GM18511 (cell line): ENCODE measurements at regions not wholly inside any gene's neighbourhood (a gene's known extent, or its start where the extent isn't known, plus 50 kb on each side); places are given as distances from the start of the nearest gene placed in this dataset.
"Not testable (repeated sequence)": the region's sequence is repeated elsewhere in the genome, so short reads cannot be mapped to it uniquely, and the experiment has no call there.

Experiments used
- ATAC-seq: cut with Tn5 transposase; IDR thresholded peaks from one replicate; pipeline ENCODE4 v1.9.1; 2021; ENCODE audit warnings: mild to moderate bottlenecking, moderate library complexity; ENCODE audit not compliant: unreplicated experiment

DNA sequence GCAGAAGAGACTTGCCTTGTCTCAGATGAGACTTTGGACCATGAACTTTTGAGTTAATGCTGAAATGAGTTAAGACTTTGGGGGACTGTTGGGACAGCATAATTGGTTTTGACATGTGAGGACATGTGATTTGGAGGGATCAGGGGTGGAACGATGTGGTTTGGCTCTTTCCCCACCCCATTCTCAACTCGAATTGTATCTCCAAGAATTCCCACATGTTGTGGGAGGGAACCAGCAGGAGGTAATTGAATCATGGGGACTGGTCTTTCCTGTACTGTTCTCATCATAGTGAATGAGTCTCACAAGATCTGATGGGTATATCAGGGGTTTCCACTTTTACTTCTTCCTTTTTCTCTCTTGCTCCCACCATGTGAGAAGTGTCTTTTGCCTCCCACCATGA lies 229.7 kb upstream of the KCND2 start:
- no peak for ATAC-seq

DNA sequence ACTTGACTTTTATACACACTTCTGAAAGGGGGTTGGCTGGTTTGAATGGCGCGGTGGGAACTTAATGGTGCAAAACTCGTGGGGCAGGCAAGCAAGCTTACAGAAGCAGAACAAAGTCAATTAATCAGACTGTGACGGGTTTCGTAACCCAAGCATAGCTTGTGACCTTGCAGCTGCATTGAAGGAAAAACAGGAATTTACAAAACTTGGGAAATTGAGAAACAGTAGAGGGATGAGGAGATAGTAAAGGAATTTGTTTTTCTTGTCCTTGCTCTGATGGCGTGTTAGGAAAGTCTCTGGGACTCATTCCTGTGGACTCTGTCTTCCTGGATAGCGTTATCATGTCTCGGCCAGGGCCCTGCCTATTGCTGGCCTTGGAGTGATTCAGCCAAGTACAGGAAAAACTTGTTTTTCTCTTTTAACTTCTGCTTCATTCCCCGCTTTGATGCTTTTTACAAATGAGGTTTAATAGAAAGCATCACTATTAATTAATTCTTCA lies 220.0 kb upstream of the KCND2 start:
- no peak for ATAC-seq

DNA sequence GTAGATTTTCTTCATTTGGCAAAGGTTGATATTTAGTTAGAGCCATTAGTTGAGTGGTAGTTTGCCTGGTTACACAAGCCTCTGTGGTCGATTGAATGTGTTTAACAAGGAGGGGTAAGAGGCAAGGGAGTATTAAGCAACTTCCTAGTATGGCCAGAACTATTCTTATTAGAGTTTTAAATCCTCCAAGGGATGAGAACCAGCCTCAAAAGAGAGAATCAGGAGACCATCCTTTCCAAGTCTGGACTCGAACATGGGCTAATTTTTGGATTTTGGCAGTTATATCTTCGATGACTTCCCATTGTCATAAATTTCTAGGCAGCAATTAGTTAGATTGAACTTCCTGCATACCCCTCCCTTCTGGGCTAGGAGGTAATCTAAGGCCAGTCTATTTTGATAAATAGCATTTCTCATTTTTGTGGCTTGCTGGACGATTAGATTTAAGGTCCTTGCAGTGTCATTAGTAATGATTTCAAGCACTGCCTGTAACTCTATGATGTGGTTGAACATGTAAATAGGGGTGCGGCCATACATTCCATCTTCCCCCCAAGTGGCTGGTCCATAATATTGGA lies 219.5 kb upstream of the KCND2 start:
- no peak for ATAC-seq

DNA sequence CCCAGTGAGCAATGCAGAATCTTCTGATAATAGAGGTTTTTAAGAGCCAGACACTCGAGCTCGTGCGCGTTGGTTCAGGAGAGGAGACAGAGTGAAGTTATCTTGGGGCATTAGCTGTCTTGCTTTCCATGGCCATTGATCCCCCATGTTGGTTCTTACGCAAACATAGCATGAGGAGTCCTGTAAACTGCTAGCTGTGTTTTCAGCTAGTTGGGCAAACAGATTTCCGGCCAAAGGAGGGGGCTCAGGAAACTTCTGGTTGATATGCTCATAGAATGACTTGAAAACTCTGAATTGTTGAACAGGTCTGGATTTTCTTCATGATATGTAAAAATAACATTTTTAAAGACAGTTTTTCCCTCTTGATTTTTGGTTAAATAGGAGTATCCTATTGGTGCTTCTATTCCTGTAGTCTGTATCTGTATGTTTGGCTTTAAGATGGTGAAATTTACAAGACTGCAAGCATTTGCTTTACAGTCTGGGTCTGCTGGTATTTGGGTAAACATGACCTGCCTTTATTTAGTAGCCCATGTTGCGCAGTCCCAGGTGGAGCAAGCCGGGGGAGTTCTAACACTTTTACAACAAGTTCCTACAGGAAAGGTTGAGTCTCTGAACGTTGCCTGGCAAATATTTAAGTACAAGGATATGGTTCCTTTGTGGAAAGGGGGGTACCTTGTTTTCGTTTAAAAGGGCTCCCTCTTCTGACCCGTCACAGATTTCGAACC lies 218.4 kb upstream of the KCND2 start:
- ATAC-seq = no peak

DNA sequence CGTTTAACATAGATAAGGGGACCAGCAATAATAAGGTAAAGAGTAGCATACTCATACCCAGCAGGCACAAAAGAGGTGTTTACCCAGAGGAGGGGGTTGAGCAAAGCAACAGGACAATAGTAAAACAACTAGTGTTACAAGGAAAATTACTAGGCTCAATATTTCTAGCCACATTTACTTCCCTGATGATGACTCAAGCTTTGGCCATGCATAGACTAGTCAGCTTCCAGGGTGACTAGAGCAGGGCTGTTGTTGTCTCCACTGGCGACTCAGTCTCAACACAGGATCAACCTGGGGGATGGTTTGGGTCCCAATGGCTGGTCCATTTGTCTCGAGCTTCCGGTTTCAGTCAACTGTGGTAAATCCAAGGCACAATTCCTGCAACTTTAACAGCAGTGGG lies 217.7 kb upstream of the KCND2 start:
- no peak for ATAC-seq

DNA sequence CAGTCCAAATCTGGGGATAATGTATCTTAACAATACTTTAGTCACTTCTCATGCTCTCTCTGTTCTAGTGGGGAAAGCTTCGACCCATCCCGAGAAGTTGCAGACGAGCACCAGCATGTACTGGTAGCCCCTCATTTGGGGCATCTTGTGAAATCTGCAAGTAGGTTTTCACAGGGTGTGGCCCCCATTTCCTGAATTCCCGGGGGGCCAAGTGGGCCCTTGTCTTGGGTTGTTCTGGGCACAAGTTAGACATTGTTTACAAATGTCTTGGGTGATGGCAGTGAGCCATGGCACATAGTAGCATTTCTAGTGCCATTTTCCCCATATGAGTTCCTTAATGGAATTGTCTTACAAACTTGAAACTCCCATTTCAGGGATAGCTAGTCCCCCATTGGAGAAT lies 216.7 kb upstream of the KCND2 start:
- no peak for ATAC-seq

DNA sequence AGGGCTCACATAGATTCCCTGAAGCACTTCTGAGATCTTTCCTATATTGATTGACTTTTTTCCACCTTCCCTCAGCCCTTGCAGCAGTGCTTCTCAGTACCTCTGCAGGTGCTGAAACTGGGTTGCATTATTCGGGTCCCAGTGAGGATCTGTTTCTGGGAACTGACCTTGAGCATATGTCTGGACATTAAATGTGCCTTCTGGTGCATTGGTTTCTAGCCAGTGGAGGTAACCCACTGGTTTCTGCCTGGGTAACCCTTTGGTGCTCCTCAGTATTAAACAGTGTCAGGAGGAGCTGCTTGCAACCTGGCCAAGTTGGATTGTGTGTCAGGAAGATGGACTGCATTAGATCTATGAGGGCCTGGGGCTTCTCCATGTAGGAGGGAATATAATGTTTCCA lies 213.3 kb upstream of the KCND2 start:
- no peak for ATAC-seq

DNA sequence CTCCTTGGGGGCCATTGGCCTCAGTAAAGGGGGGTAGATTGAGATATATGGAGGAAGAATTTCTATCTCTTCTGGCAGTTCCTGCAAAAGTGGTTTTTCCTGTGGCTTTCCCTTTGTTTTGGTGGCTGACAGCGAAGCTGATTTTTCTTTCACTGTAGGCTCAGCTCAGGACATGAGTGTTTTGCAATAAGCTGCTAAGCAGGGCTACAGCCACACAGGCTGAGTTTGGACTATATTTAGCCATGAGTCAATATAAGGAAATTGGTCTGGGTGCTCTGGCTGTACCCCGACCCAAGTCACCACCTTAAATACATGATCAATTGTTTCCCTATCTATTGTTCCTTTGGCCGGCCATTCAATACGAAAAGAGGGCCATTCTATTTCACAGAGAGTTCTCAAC lies 212.7 kb upstream of the KCND2 start:
- ATAC-seq = no peak

DNA sequence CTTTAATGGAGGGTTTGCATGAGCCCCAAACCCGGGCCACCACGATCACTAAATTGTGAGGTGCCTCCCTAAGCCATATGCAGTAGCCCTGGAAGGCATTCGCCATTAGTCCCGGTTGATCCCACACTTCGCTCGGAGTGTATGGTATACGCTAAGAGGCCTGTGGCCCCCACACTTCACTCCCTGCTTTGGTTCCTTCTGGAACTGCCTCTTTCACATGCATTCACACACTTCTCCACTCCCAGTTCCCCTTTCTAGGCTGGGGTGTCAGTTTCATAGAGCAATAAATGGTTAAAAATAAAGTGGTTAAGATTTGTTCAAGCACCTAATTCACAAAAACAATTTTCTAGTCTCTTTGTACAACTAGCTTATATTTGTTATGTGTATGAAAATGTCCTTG lies 212.1 kb upstream of the KCND2 start:
- peak; percentile 57 for ATAC-seq

DNA sequence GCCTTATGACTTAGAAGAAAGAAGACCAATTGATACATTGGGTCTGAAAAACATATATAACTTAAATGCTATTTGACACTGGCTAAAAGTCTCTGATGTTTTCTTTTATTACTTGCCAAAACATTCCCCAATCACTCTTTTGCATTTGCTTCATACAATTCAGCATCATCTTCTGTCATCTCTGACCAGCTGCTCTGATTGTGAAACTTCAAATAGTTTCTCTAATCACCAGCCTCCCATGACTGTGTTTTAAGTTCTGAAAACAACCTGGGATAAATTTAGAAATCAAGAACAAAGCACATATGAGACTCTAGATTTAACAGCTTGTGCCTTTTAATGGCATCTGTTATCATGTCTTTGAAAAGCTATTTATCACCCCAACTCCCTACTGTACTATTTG lies 208.4 kb upstream of the KCND2 start:
- ATAC-seq = peak; percentile 77

DNA sequence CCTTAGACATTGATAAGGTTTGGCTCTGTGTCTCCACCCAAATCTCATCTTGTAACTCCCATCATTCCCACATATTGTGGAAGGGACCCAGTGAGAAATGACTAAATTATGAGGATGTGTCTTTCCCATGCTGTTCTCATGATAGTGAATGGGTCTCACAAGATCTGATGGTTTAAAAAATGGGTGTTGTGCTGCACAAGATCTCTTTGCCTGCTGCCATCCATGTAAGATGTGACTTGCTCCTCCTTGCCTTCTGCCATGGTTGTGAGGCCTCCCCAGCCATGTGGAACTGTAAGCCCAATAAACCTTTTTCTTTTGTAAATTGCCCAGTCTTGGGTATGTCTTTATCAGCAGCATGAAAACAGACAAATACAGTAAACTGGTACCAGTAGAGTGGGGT lies 206.1 kb upstream of the KCND2 start:
- ATAC-seq = not testable (repeated sequence)

DNA sequence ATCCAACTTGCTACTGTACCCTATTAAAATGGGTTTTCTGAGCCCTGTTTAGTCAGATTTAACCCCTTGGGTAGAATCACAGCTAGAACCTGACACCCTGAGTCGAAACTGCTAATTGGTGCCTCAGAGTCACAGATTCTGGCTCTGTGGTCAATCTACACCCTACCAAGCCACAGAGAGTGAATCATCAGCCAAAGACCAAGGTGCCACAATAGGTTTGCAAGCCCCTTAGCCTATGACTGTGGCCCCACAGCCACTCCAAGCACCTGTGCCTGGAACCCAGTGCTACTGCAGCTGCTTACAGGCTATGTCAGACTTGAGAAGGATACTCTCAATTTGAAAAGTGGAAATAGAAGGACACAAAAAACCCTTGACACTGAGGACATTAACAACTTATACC lies 202.8 kb upstream of the KCND2 start:
- ATAC-seq = peak; percentile 71

DNA sequence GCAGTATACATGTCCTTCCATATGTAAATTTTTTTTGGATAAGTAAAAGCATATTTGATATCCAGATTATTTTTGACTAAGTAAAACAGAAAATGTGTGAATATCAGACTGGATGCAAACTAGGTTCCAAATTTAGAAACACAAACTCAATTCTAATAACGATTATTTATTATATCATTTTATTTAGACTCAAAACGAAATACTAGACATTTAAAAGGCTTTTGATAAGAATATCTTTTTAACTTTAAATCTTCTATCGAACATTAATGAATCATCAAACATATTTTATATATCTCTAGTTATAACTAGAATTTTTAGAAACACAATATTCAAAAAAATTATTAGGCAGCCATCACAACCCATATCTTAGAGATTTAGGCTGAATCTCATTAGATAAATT lies 195.2 kb upstream of the KCND2 start:
- ATAC-seq = no peak

DNA sequence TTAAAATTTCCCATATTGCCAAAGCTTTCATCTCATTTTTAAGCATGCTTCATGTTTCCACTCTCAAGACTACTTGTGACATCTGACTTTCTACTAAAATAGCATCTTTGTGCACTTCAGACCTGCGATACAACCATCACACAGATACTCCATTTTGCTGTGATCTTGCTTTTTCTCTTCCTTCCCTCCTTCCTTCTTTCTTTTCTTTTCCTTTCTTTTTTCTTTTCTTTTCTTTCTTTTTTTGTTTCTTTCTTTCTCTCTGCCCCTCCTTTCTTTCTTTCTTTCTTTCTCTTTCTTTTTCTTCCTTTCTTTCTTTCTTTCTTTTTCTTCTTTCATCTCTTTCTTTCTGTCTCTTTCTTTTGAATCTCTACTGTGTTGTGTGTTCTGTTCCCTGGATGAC lies 194.0 kb upstream of the KCND2 start:
- no peak for ATAC-seq

DNA sequence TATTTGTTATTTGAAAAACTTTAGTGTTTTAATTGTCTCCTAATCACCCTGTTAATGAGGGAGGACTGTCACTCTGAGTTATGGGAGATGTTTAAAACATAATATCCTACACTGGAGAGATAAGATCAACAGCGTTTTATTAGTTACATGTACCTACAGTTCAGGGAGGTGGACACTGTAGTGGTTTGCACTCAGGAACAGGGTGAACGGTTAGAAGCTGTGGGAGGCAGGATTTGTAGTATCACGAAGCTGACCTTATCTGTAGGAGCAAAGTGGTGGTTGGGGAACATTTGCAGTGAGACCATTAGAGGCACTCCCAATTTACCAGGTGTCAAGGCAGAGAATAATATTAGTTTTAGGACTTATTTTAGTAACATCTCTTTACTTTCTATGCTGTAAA lies 193.3 kb upstream of the KCND2 start:
- no peak for ATAC-seq

DNA sequence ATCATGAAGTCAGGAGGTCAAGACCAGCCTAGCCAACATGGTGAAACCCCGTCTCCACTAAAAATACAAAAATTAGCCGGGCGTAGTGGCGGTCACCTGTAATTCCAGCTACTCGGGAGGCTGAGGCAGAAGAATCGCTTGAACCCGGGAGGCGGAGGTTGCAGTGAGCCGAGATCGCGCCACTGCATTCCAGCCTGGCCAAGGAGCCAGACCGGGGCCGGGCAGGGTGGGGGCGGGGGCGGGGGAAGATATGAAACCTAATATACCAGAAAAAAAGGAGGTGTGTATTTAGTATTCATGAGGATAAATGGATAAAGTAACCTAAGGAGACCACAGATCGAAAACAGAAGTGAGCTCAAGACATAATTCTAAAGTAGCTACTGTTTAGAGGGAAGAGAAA lies 186.5 kb upstream of the KCND2 start:
- not testable (repeated sequence) for ATAC-seq

DNA sequence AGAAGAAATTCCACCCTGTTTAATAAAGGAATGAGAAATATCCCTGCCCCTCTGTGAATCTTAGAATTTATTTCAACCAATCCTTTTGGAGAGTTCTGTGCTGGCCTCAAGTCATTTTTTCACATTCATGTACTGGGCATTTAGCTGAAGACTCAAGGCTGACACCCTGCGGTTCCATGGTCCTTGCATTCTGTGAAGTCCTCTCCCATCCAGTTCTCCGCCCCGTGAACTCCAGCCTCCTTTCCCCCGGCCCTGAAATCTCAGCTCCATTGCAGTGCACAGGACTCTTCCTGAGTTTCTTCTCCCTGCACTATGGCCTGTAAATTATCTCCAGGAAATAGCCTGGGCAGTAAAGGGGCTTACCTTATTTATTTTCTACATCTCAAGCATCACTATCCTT lies 183.0 kb upstream of the KCND2 start:
- ATAC-seq = no peak

DNA sequence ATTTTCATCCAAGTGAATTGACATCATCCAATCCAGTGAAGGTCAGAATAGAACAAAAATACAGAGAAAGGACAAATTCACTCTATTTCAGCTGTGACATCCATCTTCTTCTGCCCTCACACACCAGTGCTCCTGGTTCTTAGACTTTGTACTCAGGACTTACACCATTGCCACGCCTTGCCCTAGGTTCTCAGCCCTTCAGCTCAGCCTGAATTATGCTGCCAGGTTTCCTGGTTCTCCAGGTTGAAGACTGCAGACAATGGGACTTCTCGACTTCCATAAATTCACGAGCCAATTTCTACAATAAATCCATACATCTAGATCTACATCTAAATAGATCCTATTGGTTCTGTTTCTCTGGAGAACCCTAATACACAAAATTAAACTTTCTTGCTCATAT lies 181.2 kb upstream of the KCND2 start:
- no peak for ATAC-seq

DNA sequence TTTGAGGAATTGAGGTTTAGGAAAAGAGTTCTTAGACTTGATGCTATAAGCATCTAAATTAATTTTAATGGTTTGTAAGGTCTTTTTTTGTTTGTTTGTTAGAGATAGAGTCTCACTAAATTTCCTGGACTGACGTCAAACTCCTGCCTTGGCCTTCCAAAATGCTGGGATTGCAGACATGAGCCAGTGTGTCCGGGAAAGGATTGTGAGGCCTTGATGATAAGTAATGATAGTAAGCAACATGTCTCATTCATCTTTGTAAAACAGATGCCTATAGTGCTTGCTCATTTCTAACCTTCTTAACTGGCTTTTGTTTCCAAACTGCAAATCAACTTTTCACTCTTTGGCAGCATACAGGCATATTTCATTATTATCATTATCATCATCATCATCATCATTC lies 176.0 kb upstream of the KCND2 start:
- no peak for ATAC-seq

DNA sequence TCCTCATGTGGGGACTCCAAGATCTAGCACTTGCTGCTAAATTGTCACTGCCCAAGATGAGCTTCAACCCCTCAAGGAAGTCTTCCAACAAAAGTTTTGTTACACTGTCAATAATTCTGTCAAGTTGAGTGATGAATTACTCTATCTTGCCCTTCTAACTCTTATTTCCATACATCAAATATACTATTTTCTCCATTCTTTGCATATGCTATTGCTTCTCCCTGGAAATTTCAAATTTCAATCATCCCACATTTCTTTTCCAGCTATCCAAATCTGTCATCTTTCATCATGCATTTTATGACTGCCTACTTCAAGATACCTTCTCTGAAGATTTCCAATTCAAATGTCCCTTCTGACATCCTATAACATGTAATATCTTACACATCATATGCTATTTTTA lies 175.2 kb upstream of the KCND2 start:
- no peak for ATAC-seq

DNA sequence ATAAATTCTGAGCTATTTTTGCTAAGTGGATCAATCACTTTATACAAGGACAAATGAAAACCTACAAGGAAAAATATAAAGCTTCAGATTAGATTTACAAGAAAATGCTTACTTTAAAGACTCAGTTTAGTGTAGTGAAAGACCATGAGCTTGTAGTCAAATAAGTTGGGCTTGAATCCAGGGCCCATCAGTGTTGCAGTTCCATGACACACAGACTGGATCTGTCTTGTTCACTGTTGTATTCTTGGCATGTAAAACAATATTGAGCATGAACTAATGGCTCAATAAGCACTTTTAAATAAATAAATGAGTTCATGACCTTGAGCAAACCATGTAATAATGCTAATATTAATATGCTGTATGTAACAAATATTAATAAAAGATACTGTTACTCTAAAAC lies 164.6 kb upstream of the KCND2 start:
- no peak for ATAC-seq

DNA sequence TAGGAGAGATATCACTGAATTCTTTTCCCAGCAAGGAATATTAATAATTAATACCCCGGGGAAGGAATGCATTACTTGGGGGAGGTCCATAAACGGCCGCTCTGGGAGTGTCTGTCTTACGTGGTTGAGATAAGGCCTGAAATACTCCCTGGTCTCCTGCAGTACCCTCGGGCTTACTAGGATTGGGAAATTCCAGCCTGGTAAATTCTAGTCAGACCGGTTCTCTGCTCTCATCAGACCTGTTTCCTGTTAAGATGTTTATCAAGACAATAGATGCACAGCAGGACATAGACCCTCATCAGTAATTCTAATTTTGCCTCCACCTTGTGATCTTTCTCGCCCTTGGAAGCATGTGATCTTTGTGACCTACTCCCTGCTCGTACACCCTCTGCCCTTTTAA lies 162.8 kb upstream of the KCND2 start:
- no peak for ATAC-seq

DNA sequence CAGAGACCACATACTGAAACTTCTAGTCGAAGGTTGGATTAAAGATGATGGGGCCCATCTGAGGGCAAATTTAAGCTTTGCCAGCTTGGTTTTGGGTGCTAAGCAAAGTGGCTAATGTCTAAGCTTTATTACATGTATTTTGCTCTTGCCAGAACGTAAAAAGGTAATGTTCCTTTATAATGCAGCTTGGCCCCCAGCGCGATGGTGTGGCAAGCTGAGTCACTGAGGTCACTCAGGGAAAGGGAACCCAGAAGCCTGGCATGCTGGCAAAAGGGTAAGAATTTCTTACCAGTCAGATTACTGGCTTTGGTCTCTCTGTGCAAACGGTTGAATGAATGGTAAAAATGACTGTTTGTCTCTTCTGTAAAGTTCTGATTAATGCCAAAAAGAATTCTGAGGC lies 158.3 kb upstream of the KCND2 start:
- ATAC-seq = no peak
